ENCODE measurements at regions not wholly inside any gene's neighbourhood (a gene's known extent, or its start where the extent isn't known, plus 50 kb on each side); places are given as distances from the start of the nearest gene placed in this dataset.

DNA sequence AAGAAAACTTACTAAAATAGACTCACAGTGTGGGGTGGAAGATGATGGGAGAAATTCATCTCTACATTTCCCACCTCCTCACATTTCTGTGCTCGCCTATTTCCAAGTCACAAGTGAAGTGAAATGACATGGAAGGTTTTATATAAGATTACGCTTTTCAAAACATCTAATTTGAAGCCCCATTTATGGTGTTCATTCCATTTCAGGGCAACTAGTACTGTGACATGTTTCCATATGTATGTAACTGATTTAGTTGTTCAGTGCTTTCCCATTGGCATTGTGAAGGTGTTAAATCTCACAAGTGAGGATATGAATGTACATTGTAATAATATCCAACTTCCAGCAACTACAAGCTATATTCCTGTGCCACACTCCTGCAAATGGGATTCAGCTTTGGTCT, 1174.8 kb downstream of the CDH11 start:
- TF ChIP-seq, protein P1, sequence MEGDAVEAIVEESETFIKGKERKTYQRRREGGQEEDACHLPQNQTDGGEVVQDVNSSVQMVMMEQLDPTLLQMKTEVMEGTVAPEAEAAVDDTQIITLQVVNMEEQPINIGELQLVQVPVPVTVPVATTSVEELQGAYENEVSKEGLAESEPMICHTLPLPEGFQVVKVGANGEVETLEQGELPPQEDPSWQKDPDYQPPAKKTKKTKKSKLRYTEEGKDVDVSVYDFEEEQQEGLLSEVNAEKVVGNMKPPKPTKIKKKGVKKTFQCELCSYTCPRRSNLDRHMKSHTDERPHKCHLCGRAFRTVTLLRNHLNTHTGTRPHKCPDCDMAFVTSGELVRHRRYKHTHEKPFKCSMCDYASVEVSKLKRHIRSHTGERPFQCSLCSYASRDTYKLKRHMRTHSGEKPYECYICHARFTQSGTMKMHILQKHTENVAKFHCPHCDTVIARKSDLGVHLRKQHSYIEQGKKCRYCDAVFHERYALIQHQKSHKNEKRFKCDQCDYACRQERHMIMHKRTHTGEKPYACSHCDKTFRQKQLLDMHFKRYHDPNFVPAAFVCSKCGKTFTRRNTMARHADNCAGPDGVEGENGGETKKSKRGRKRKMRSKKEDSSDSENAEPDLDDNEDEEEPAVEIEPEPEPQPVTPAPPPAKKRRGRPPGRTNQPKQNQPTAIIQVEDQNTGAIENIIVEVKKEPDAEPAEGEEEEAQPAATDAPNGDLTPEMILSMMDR (IDR thresholded peaks at IDR 0.05; ENCODE audit: low read depth, low read length, poor library complexity, severe bottlenecking), result no peak
- no peak for TF ChIP-seq EZH2phosphoT487 (IDR thresholded peaks at IDR 0.05; ENCODE audit: borderline replicate concordance, low read length)

All from DOHH2 (cell line).